Large intestine (tissue), 3 donors: ENCODE measurements at regions not wholly inside any gene's neighbourhood (a gene's known extent, or its start where the extent isn't known, plus 50 kb on each side); places are given as distances from the start of the nearest gene placed in this dataset.

Experiments used
- DNase-seq, 2 donors: peaks; one replicate each; pipeline versions ENCODE4 v3.0.0 to v3.0.0-alpha.2; 2013
- H3K27ac ChIP-seq: one replicate; pipeline ENCODE4 v1.5.1; 2013; ENCODE audit warnings: low read length
- H3K27me3 ChIP-seq: 2 replicates; pipeline ENCODE4 v1.6.1; 2013; ENCODE audit warnings: low read length; ENCODE audit not compliant: control insufficient read depth, insufficient read depth
- H3K36me3 ChIP-seq: 2 replicates; pipeline ENCODE4 v1.6.1; 2013; ENCODE audit warnings: low read length; ENCODE audit not compliant: control insufficient read depth, insufficient read depth
- H3K4me1 ChIP-seq: one replicate; pipeline ENCODE4 v1.6.1; 2013; ENCODE audit warnings: low read length; ENCODE audit not compliant: control insufficient read depth, insufficient read depth
- H3K4me3 ChIP-seq: one replicate; pipeline ENCODE4 v1.5.1; 2013; ENCODE audit warnings: low read length
- H3K9me3 ChIP-seq: one replicate; pipeline ENCODE4 v1.6.1; 2013; ENCODE audit warnings: mild to moderate bottlenecking, low read depth, low read length, moderate library complexity; ENCODE audit not compliant: control insufficient read depth
- WGBS: methylation state at CpG from one replicate; pipeline ENCODE4 v1.1.5; 2013; ENCODE audit warnings: low lambda C conversion rate; ENCODE audit not compliant: insufficient coverage; 5-methylcytosine and 5-hydroxymethylcytosine counted together

DNA sequence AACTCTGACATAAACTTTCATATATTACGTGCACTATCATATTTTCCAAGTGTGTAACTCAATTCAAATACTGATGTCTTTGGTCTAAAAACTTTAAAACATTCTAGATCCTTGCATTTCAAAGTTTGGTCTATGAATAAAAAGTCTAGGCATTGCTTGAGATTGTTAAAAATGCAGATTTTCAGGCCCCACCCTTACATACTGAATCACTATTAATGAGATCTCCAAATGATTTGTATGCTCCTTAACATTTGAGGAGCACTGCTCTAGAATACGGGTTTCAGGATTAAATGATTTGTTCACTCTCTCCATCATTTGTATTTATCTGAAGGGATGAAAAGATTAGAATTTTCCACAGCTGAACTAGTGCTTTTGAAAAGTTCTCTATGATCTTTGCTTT lies 202.9 kb downstream of the KBTBD8 start:
- no peak overlapping the region for H3K4me3 ChIP-seq
- H3K27me3 ChIP-seq, result no peaks in the 10 kb centered on the region
- no peak overlapping the region for H3K27ac ChIP-seq
- H3K9me3 ChIP-seq, result no peaks in the 10 kb centered on the region
- no peak for DNase-seq
- no peaks in the 10 kb centered on the region for H3K36me3 ChIP-seq
- WGBS, result 100% methylated on average over 1 of the region's 2 CpGs
- H3K4me1 ChIP-seq, result no peaks in the 10 kb centered on the region

GRCh38 chr3:67202053-67202452 lies 203.9 kb downstream of the KBTBD8 start:
- no peaks in the 10 kb centered on the region for H3K9me3 ChIP-seq
- WGBS, result 60% methylated on average over 1 of the region's 3 CpGs
- H3K36me3 ChIP-seq, result no peaks in the 10 kb centered on the region
- no peak for DNase-seq
- no peak overlapping the region for H3K4me3 ChIP-seq
- no peaks in the 10 kb centered on the region for H3K4me1 ChIP-seq
- H3K27ac ChIP-seq, result no peak overlapping the region
- H3K27me3 ChIP-seq, result no peaks in the 10 kb centered on the region

- DNase-seq, result no peak
- no peaks in the 10 kb centered on the region for H3K36me3 ChIP-seq
- WGBS, result no CpG with 5 or more reads among the region's 4 CpGs
- H3K9me3 ChIP-seq, result no peaks in the 10 kb centered on the region
- H3K27ac ChIP-seq, result no peak overlapping the region
- H3K4me3 ChIP-seq, result no peak overlapping the region
- H3K27me3 ChIP-seq, result no peaks in the 10 kb centered on the region
- H3K4me1 ChIP-seq, result no peaks in the 10 kb centered on the region
These were observed 206.8 kb downstream of the KBTBD8 start for GRCh38 chr3:67204951-67205350.

- H3K27ac ChIP-seq, result no peak overlapping the region
- no peaks in the 10 kb centered on the region for H3K27me3 ChIP-seq
- DNase-seq, result no peak
- no peak overlapping the region for H3K4me3 ChIP-seq
- no peaks in the 10 kb centered on the region for H3K4me1 ChIP-seq
- H3K9me3 ChIP-seq, result no peaks in the 10 kb centered on the region
- no peaks in the 10 kb centered on the region for H3K36me3 ChIP-seq
These were observed 217.6 kb downstream of the KBTBD8 start for GRCh38 chr3:67215690-67216089.

- Histone ChIP-seq H3K9me3 (no peaks in the 10 kb centered on the region), H3K4me1 (no peaks in the 10 kb centered on the region), H3K27ac (no peak overlapping the region), H3K4me3 (no peak overlapping the region), H3K27me3 (no peaks in the 10 kb centered on the region), H3K36me3 (no peaks in the 10 kb centered on the region)
- no peak for DNase-seq
- WGBS, result no CpG with 5 or more reads among the region's 1 CpG
These were observed 228.9 kb downstream of the KBTBD8 start for GRCh38 chr3:67227030-67227429.

DNA sequence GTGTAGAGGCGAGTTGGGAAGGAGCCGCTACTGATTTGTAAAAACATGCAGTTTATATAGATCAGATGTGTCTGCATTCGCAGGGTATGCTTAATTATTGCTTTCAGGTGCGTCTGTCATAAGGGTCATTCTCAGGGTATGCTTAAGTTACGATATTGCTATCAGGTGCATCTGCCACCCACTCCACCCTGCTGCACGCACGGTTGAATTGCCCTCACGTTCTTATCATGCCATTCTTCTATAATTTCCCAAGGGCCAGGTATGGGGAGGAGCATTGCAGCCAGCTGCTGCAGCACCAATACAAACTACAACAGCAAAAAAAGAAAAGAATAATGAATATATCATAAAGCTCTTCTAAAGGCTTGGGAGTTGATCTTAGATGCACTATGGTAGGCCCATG lies 230.0 kb downstream of the KBTBD8 start:
- no peaks in the 10 kb centered on the region for H3K4me1 ChIP-seq
- no peak overlapping the region for H3K27ac ChIP-seq
- H3K9me3 ChIP-seq, result no peaks in the 10 kb centered on the region
- no CpG with 5 or more reads among the region's 8 CpGs for WGBS
- H3K27me3 ChIP-seq, result no peaks in the 10 kb centered on the region
- no peak for DNase-seq
- H3K4me3 ChIP-seq, result no peak overlapping the region
- H3K36me3 ChIP-seq, result no peaks in the 10 kb centered on the region

- no peak for DNase-seq
- 100% methylated on average over 1 of the region's 3 CpGs for WGBS
- no peaks in the 10 kb centered on the region for H3K36me3 ChIP-seq
These were observed 234.5 kb downstream of the KBTBD8 start for GRCh38 chr3:67232642-67233041.

GRCh38 chr3:67239353-67239752 lies 241.2 kb downstream of the KBTBD8 start:
- DNase-seq, result no peak
- Histone ChIP-seq H3K27ac (no peak overlapping the region), H3K36me3 (no peaks in the 10 kb centered on the region), H3K9me3 (no peaks in the 10 kb centered on the region), H3K4me3 (no peak overlapping the region), H3K4me1 (no peaks in the 10 kb centered on the region), H3K27me3 (no peaks in the 10 kb centered on the region)
- WGBS, result no CpG with 5 or more reads among the region's 2 CpGs

More at GRCh38 chr3:67232642-67233041, 234.5 kb downstream of the KBTBD8 start:
- no peak overlapping the region for H3K27ac ChIP-seq
- H3K4me3 ChIP-seq, result no peak overlapping the region
- H3K4me1 ChIP-seq, result no peaks in the 10 kb centered on the region
- no peaks in the 10 kb centered on the region for H3K27me3 ChIP-seq
- H3K9me3 ChIP-seq, result no peaks in the 10 kb centered on the region

DNA sequence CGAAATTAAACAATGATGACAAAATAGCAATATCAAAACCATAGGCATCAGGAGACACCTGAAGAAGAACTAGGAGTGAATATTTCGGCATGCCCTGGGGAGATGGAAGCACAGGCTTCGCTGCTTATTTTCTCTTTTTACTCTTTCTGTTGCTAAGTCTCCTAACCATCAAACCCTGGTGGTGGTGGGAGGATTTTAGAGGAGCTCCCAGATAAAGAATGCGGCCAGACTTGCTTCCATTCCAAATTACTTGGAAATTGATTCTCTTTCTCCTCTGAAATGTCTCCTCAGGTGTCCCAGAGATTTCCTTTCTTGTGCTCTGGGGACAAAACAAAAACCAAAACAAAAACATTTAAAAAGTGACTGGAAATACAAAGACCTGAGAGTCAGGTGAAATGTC lies 243.0 kb downstream of the KBTBD8 start:
- 100% methylated on average over 1 of the region's 4 CpGs for WGBS
- Histone ChIP-seq H3K36me3 (no peaks in the 10 kb centered on the region), H3K4me3 (no peak overlapping the region), H3K27me3 (no peaks in the 10 kb centered on the region), H3K4me1 (no peaks in the 10 kb centered on the region), H3K9me3 (no peaks in the 10 kb centered on the region), H3K27ac (no peak overlapping the region)
- no peak for DNase-seq

DNA sequence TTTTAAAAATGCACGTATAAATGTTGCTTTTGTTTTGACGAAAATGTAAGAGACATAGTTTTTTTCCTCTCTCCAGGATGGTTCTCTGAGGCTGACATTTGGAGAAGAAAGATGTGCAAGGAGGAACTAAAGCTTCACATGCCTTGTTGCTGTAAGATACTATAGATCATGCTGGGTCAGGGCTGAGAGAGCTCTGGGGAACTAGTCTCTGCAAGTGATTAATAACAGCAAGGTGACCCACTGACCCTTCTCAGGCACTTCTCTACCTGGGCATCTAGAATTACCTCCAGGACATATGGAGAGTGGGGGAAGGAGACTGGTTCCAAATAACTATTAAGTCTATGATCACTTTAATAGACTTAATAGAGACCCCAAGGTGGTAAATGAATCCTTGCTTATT lies 246.0 kb downstream of the KBTBD8 start:
- H3K36me3 ChIP-seq, result no peaks in the 10 kb centered on the region
- H3K4me1 ChIP-seq, result no peaks in the 10 kb centered on the region
- H3K4me3 ChIP-seq, result no peak overlapping the region
- H3K27me3 ChIP-seq, result no peaks in the 10 kb centered on the region
- no peak for DNase-seq
- H3K9me3 ChIP-seq, result no peaks in the 10 kb centered on the region
- no CpG with 5 or more reads among the region's 2 CpGs for WGBS
- no peak overlapping the region for H3K27ac ChIP-seq

DNA sequence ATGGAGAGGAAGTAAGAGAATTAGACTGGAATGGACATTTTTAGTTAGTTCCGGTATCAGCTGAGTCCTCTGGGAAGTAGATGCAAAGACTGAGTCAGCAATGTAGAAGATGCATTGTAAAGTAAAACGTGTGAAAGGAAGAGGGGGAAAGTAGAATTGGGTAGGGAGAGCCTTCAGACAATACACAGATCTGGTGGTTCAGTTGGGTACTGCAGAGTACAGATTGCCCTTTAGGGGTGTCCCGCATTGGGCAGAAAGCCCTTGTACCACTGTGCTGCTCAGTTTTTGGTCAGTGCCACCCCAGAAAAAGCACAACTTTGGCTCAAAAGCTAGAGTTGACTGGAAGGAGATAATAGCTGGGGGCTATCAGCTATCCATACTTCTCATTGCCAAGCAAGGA lies 247.4 kb downstream of the KBTBD8 start:
- H3K4me3 ChIP-seq, result no peak overlapping the region
- H3K27ac ChIP-seq, result no peak overlapping the region
- H3K4me1 ChIP-seq, result no peaks in the 10 kb centered on the region
- no peaks in the 10 kb centered on the region for H3K36me3 ChIP-seq
- WGBS, result 64% methylated on average over 2 of the region's 3 CpGs
- no peaks in the 10 kb centered on the region for H3K9me3 ChIP-seq
- no peaks in the 10 kb centered on the region for H3K27me3 ChIP-seq
- no peak for DNase-seq
